Peyer's patch (tissue), 4 donors: ENCODE measurements at regions not wholly inside any gene's neighbourhood (a gene's known extent, or its start where the extent isn't known, plus 50 kb on each side); places are given as distances from the start of the nearest gene placed in this dataset.

ENCODE experiments used
- POLR2A ChIP-seq, 2 donors: fragments of 450-650 bp; IDR thresholded peaks; one replicate each; pipeline ENCODE4 v1.5.1; 2017; ENCODE audit warnings: antibody characterized with exemption in 2 of 2, mild to moderate bottlenecking in 2 of 2, moderate library complexity in 2 of 2
- TF ChIP-seq, protein P1 (sequence below), 6 experiments: fragments of 450-650 bp in 4 of 6; fragments of 200-600 bp in 2 of 6; sonication (generic) in 1 of 6; IDR thresholded peaks; one replicate each; pipeline ENCODE4 v1.5.1; 2017 to 2019; ENCODE audit warnings: antibody characterized with exemption in 6 of 6, mild to moderate bottlenecking in 3 of 6, moderate library complexity in 1 of 6

DNA sequence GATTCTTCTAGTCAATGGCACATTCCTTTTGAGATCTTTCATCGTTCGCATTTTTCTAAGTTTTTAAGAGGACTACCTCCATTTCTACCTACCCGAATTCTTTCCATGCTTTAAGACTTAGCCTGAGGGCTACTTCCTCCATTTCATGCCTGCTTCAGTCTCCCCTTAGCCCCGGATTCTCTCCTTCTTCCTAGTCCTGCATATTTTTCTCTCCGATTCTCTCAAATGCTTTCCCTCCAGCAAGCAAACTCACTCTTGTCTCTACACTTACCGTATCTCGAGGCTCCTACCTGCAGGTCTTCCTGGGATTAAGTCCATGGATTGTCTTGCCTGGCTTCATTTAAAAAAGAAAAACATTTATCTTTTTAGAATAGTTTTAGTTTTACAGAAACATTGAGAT, 354.4 kb downstream of the MYCN start:
- TF ChIP-seq, protein P1, sequence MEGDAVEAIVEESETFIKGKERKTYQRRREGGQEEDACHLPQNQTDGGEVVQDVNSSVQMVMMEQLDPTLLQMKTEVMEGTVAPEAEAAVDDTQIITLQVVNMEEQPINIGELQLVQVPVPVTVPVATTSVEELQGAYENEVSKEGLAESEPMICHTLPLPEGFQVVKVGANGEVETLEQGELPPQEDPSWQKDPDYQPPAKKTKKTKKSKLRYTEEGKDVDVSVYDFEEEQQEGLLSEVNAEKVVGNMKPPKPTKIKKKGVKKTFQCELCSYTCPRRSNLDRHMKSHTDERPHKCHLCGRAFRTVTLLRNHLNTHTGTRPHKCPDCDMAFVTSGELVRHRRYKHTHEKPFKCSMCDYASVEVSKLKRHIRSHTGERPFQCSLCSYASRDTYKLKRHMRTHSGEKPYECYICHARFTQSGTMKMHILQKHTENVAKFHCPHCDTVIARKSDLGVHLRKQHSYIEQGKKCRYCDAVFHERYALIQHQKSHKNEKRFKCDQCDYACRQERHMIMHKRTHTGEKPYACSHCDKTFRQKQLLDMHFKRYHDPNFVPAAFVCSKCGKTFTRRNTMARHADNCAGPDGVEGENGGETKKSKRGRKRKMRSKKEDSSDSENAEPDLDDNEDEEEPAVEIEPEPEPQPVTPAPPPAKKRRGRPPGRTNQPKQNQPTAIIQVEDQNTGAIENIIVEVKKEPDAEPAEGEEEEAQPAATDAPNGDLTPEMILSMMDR (IDR thresholded peaks at IDR 0.05): no peak
- no peak for TF ChIP-seq POLR2A (IDR thresholded peaks at IDR 0.05)
